LHCN-M2 (cell line): ENCODE measurements at regions not wholly inside any gene's neighbourhood (a gene's known extent, or its start where the extent isn't known, plus 50 kb on each side); places are given as distances from the start of the nearest gene placed in this dataset.

Source experiments
- DNase-seq: peaks from one replicate; pipeline ENCODE4 v3.0.0-alpha.2; 2012; ENCODE audit warnings: low read depth

- DNase-seq = no peak
Observed at GRCh38 chr15:81604713-81605112, 230.7 kb upstream of the TMC3 start.

- DNase-seq = no peak
Observed at GRCh38 chr15:81596159-81596865, 222.3 kb upstream of the TMC3 start.

GRCh38 chr15:81595752-81596151 lies 221.7 kb upstream of the TMC3 start:
- DNase-seq = no peak

GRCh38 chr15:81589671-81590070 lies 215.7 kb upstream of the TMC3 start:
- DNase-seq = no peak

- DNase-seq = no peak
Observed at GRCh38 chr15:81575436-81576123, 201.6 kb upstream of the TMC3 start.

- no peak for DNase-seq
Observed at GRCh38 chr15:81573098-81573746, 199.2 kb upstream of the TMC3 start.

GRCh38 chr15:81572190-81572589 lies 198.2 kb upstream of the TMC3 start:
- no peak for DNase-seq

- DNase-seq = no peak
Observed at GRCh38 chr15:81569286-81570080, 195.5 kb upstream of the TMC3 start.

GRCh38 chr15:81567924-81568323 lies 193.9 kb upstream of the TMC3 start:
- no peak for DNase-seq

- DNase-seq = no peak
Observed at GRCh38 chr15:81562986-81563385, 189.0 kb upstream of the TMC3 start.

- no peak for DNase-seq
Observed at GRCh38 chr15:81560405-81560804, 186.4 kb upstream of the TMC3 start.

GRCh38 chr15:81558056-81558455 lies 184.0 kb upstream of the TMC3 start:
- DNase-seq = no peak

- no peak for DNase-seq
Observed at GRCh38 chr15:81555346-81555745, 181.3 kb upstream of the TMC3 start.

- DNase-seq = no peak
Observed at GRCh38 chr15:81548365-81549130, 174.5 kb upstream of the TMC3 start.

GRCh38 chr15:81547521-81548132 lies 173.6 kb upstream of the TMC3 start:
- no peak for DNase-seq

- DNase-seq = no peak
Observed at GRCh38 chr15:81544385-81544784, 170.4 kb upstream of the TMC3 start.

GRCh38 chr15:81540909-81541308 lies 166.9 kb upstream of the TMC3 start:
- DNase-seq = no peak

- no peak for DNase-seq
Observed at GRCh38 chr15:81536356-81536755, 162.3 kb upstream of the TMC3 start.

GRCh38 chr15:81534124-81534523 lies 160.1 kb upstream of the TMC3 start:
- DNase-seq = no peak

- DNase-seq = no peak
Observed at GRCh38 chr15:81532001-81532400, 158.0 kb upstream of the TMC3 start.

GRCh38 chr15:81531109-81531592 lies 157.1 kb upstream of the TMC3 start:
- DNase-seq = no peak
